Kidney glomerular epithelial cell (primary cell): ENCODE measurements at regions not wholly inside any gene's neighbourhood (a gene's known extent, or its start where the extent isn't known, plus 50 kb on each side); places are given as distances from the start of the nearest gene placed in this dataset.

Experiments
- DNase-seq: peaks from one replicate; lab custom pipeline; 2025; lab: John Stamatoyannopoulos, UW

- DNase-seq: no peak
Observed at GRCh38 chr15:98420837-98421236, 227.5 kb upstream of the IGF1R start.

GRCh38 chr15:98421419-98422129 lies 226.8 kb upstream of the IGF1R start:
- peak; percentile 15 for DNase-seq

- DNase-seq: no peak
Observed at GRCh38 chr15:98422130-98422478, 226.2 kb upstream of the IGF1R start.

GRCh38 chr15:98425173-98425572 lies 223.2 kb upstream of the IGF1R start:
- no peak for DNase-seq

GRCh38 chr15:98427321-98427720 lies 221.0 kb upstream of the IGF1R start:
- no peak for DNase-seq

- DNase-seq: peak; percentile 60
Observed at GRCh38 chr15:98428253-98428989, 219.9 kb upstream of the IGF1R start.

- no peak for DNase-seq
Observed at GRCh38 chr15:98431171-98431570, 217.2 kb upstream of the IGF1R start.

GRCh38 chr15:98433346-98433745 lies 215.0 kb upstream of the IGF1R start:
- no peak for DNase-seq

GRCh38 chr15:98433856-98434255 lies 214.5 kb upstream of the IGF1R start:
- no peak for DNase-seq

GRCh38 chr15:98437752-98438151 lies 210.6 kb upstream of the IGF1R start:
- no peak for DNase-seq

- DNase-seq: no peak
Observed at GRCh38 chr15:98438326-98438725, 210.0 kb upstream of the IGF1R start.

GRCh38 chr15:98438907-98439306 lies 209.4 kb upstream of the IGF1R start:
- no peak for DNase-seq

- no peak for DNase-seq
Observed at GRCh38 chr15:98439523-98439942, 208.8 kb upstream of the IGF1R start.

GRCh38 chr15:98440917-98441316 lies 207.4 kb upstream of the IGF1R start:
- no peak for DNase-seq

- no peak for DNase-seq
Observed at GRCh38 chr15:98441599-98441998, 206.7 kb upstream of the IGF1R start.

GRCh38 chr15:98442379-98442833 lies 205.9 kb upstream of the IGF1R start:
- peak; percentile 90 for DNase-seq

GRCh38 chr15:98442901-98443300 lies 205.4 kb upstream of the IGF1R start:
- no peak for DNase-seq

- peak; percentile 5 for DNase-seq
Observed at GRCh38 chr15:98443526-98443925, 204.8 kb upstream of the IGF1R start.

GRCh38 chr15:98444138-98444537 lies 204.2 kb upstream of the IGF1R start:
- no peak for DNase-seq

GRCh38 chr15:98445315-98445714 lies 203.0 kb upstream of the IGF1R start:
- no peak for DNase-seq

GRCh38 chr15:98446083-98446482 lies 202.3 kb upstream of the IGF1R start:
- no peak for DNase-seq

GRCh38 chr15:98447069-98447468 lies 201.3 kb upstream of the IGF1R start:
- no peak for DNase-seq

GRCh38 chr15:98451236-98451635 lies 197.1 kb upstream of the IGF1R start:
- DNase-seq: no peak

GRCh38 chr15:98452238-98452637 lies 196.1 kb upstream of the IGF1R start:
- no peak for DNase-seq
